ENCODE measurements at regions not wholly inside any gene's neighbourhood (a gene's known extent, or its start where the extent isn't known, plus 50 kb on each side); places are given as distances from the start of the nearest gene placed in this dataset.

DNA sequence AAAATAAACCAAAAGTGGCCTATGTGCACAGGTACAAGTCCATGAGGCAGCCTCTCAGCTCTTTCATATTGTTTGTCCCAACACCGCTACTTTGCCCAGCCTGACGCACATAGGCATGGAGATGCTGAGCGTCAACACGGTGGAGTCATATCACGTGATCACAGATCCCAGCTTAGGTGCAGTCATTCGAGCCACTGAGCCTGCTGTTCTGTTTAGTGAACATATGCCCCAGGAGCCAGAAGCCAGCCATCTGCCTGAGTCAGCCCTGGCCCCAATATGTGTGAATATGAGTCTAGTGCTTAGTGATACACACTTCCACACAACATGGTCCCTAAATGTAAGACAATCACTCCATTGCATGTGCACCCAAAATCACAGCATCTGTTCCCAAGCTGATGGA is 88.2 kb upstream of the LCLAT1 start:
- BruUV-seq (replicated peaks): no TSS peak
- H3K36me3 ChIP-seq (ENCODE audit: insufficient read depth, low read length, poor library complexity, severe bottlenecking): no peaks in the 10 kb centered on the region
- no peak overlapping the region for H3K27ac ChIP-seq (ENCODE audit: low read depth, low read length, poor library complexity, severe bottlenecking)
- H3K27me3 ChIP-seq (replicated peaks; ENCODE audit: insufficient read depth, low read depth, low read length, poor library complexity): no peaks in the 10 kb centered on the region
- CTCF ChIA-PET: no interaction called here
- TF ChIP-seq EZH2 (IDR thresholded peaks at IDR 0.05; ENCODE audit: borderline replicate concordance, low read depth, low read length, poor library complexity, severe bottlenecking): no peak
- TF ChIP-seq, protein P1, sequence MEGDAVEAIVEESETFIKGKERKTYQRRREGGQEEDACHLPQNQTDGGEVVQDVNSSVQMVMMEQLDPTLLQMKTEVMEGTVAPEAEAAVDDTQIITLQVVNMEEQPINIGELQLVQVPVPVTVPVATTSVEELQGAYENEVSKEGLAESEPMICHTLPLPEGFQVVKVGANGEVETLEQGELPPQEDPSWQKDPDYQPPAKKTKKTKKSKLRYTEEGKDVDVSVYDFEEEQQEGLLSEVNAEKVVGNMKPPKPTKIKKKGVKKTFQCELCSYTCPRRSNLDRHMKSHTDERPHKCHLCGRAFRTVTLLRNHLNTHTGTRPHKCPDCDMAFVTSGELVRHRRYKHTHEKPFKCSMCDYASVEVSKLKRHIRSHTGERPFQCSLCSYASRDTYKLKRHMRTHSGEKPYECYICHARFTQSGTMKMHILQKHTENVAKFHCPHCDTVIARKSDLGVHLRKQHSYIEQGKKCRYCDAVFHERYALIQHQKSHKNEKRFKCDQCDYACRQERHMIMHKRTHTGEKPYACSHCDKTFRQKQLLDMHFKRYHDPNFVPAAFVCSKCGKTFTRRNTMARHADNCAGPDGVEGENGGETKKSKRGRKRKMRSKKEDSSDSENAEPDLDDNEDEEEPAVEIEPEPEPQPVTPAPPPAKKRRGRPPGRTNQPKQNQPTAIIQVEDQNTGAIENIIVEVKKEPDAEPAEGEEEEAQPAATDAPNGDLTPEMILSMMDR (conservative IDR thresholded peaks at IDR 0.05; ENCODE audit: low read depth, low read length): no peak
- no peak for DNase-seq (ENCODE audit: low spot score)
- no peak overlapping the region for H3K4me3 ChIP-seq (ENCODE audit: low read depth, low read length, poor library complexity, severe bottlenecking)
- intact Hi-C loops (cut with micrococcal nuclease; ENCODE audit: unreplicated experiment): no loop called here
- POLR2A ChIA-PET (ENCODE audit: low non-redundant PET): no interaction called here
- H3K4me1 ChIP-seq (ENCODE audit: insufficient read depth, low read length, poor library complexity, severe bottlenecking): no peaks in the 10 kb centered on the region
- H3K9me3 ChIP-seq (ENCODE audit: low read depth, low read length, poor library complexity, severe bottlenecking): no peaks in the 10 kb centered on the region

DNA sequence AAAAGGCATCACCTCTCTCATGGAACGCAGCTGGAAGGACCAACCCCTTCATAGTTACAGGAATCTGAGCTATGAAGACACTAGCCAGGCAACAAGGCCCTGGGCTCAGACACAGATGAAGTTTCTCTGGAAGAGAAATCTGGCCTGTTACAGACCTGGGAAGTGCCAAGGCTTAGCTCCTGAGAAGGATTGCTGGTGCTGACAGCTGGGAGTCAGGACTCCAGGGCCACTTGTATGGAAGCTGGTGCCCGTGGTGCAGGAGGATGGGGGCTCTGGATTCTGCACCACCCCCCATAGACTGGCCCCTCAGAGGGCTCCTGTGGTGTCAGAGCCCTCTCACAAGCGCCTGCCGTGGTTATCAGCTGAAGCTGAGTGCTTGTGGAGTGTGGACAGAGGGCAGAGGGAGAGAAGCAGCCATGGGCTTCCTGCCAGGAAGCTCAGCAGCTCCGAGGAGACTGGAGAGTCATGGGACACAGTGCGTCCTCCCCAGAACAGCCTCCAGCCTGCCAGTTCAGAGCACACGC is 87.3 kb upstream of the LCLAT1 start:
- ChIA-PET POLR2A (ENCODE audit: low non-redundant PET) (no interaction called here), CTCF (no interaction called here)
- Histone ChIP-seq H3K4me3 (ENCODE audit: low read depth, low read length, poor library complexity, severe bottlenecking) (no peak overlapping the region), H3K27me3 (replicated peaks; ENCODE audit: insufficient read depth, low read depth, low read length, poor library complexity) (no peaks in the 10 kb centered on the region), H3K9me3 (ENCODE audit: low read depth, low read length, poor library complexity, severe bottlenecking) (no peaks in the 10 kb centered on the region), H3K36me3 (ENCODE audit: insufficient read depth, low read length, poor library complexity, severe bottlenecking) (no peaks in the 10 kb centered on the region), H3K4me1 (ENCODE audit: insufficient read depth, low read length, poor library complexity, severe bottlenecking) (no peaks in the 10 kb centered on the region), H3K27ac (ENCODE audit: low read depth, low read length, poor library complexity, severe bottlenecking) (no peak overlapping the region)
- no TSS peak for BruUV-seq (replicated peaks)
- intact Hi-C loops (cut with micrococcal nuclease; ENCODE audit: unreplicated experiment): no loop called here
- no peak for TF ChIP-seq EZH2 (IDR thresholded peaks at IDR 0.05; ENCODE audit: borderline replicate concordance, low read depth, low read length, poor library complexity, severe bottlenecking)
- TF ChIP-seq, protein P1 (conservative IDR thresholded peaks at IDR 0.05; ENCODE audit: low read depth, low read length): no peak
- DNase-seq (ENCODE audit: low spot score): no peak

DNA sequence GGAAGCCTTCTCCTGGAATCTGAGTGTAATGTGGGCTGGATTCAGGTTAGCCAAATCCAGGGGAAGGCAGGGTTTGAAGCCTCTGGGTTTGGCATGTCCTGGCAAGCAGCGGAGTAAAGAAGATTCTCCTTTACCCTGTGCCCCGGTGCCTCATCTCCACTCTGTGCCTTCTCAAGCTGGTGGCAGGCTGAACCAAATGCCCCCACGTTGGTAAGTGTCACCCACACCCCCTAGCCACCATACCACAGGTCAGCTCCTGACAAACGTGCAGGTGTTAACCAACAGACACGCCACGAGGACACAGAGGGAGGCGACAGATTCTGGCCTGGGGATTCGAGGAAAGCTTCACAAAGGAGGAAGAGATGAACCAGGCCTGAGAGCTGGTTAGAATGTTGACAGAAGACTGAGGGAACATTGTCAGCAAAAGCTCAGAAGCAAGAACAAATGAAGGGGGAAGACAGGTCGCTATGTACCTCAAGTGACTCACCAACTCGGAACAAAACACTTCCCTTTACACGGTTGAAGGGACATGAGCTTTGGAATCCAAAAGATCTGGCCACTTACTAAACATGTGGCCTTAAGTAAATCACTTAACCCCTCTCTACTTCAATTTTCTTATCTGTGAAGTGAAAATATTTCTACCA is 85.2 kb upstream of the LCLAT1 start:
- no peak for TF ChIP-seq EZH2 (IDR thresholded peaks at IDR 0.05; ENCODE audit: borderline replicate concordance, low read depth, low read length, poor library complexity, severe bottlenecking)
- TF ChIP-seq, protein P1 (conservative IDR thresholded peaks at IDR 0.05; ENCODE audit: low read depth, low read length): no peak
- Histone ChIP-seq H3K4me3 (ENCODE audit: low read depth, low read length, poor library complexity, severe bottlenecking) (no peak overlapping the region), H3K9me3 (ENCODE audit: low read depth, low read length, poor library complexity, severe bottlenecking) (no peaks in the 10 kb centered on the region), H3K4me1 (ENCODE audit: insufficient read depth, low read length, poor library complexity, severe bottlenecking) (no peaks in the 10 kb centered on the region), H3K27ac (ENCODE audit: low read depth, low read length, poor library complexity, severe bottlenecking) (no peak overlapping the region), H3K27me3 (replicated peaks; ENCODE audit: insufficient read depth, low read depth, low read length, poor library complexity) (no peaks in the 10 kb centered on the region), H3K36me3 (ENCODE audit: insufficient read depth, low read length, poor library complexity, severe bottlenecking) (no peaks in the 10 kb centered on the region)
- POLR2A ChIA-PET (ENCODE audit: low non-redundant PET): no interaction called here
- no TSS peak for BruUV-seq (replicated peaks)
- intact Hi-C loops (cut with micrococcal nuclease; ENCODE audit: unreplicated experiment): no loop called here
- CTCF ChIA-PET: no interaction called here
- DNase-seq (ENCODE audit: low spot score): no peak

All from A673 (cell line).